HG03159 (cell line): ENCODE measurements at regions not wholly inside any gene's neighbourhood (a gene's known extent, or its start where the extent isn't known, plus 50 kb on each side); places are given as distances from the start of the nearest gene placed in this dataset.
"Not testable (repeated sequence)": the region's sequence is repeated elsewhere in the genome, so short reads cannot be mapped to it uniquely, and the experiment has no call there.

ENCODE experiments used
- ATAC-seq: cut with Tn5 transposase; IDR thresholded peaks from one replicate; pipeline ENCODE4 v1.9.1; 2021; ENCODE audit warnings: mild to moderate bottlenecking, moderate library complexity; ENCODE audit not compliant: unreplicated experiment

- ATAC-seq, result no peak
These were observed 87.7 kb downstream of the UTP18 start for GRCh38 chr17:51347851-51348584.

GRCh38 chr17:51351080-51351479 lies 90.7 kb downstream of the UTP18 start:
- ATAC-seq, result no peak

- ATAC-seq, result no peak
These were observed 91.5 kb downstream of the UTP18 start for GRCh38 chr17:51351890-51352289.

GRCh38 chr17:51352798-51353197 lies 92.5 kb downstream of the UTP18 start:
- no peak for ATAC-seq

- ATAC-seq, result no peak
These were observed 93.0 kb downstream of the UTP18 start for GRCh38 chr17:51353296-51353695.

- no peak for ATAC-seq
These were observed 94.6 kb downstream of the UTP18 start for GRCh38 chr17:51354936-51355335.

GRCh38 chr17:51355441-51356410 lies 95.4 kb downstream of the UTP18 start:
- ATAC-seq, result no peak

GRCh38 chr17:51359055-51359454 lies 98.7 kb downstream of the UTP18 start:
- ATAC-seq, result no peak

- no peak for ATAC-seq
These were observed 102.7 kb downstream of the UTP18 start for GRCh38 chr17:51362811-51363585.

- ATAC-seq, result no peak
These were observed 104.7 kb downstream of the UTP18 start for GRCh38 chr17:51365090-51365489.

- ATAC-seq, result no peak
These were observed 106.5 kb downstream of the UTP18 start for GRCh38 chr17:51366866-51367265.

- ATAC-seq, result not testable (repeated sequence)
These were observed 107.5 kb downstream of the UTP18 start for GRCh38 chr17:51367836-51368235.

- ATAC-seq, result no peak
These were observed 111.4 kb downstream of the UTP18 start for GRCh38 chr17:51371732-51372151.

- peak; percentile 88 for ATAC-seq
These were observed 112.1 kb downstream of the UTP18 start for GRCh38 chr17:51372345-51373004.

GRCh38 chr17:51373489-51374152 lies 113.3 kb downstream of the UTP18 start:
- no peak for ATAC-seq

GRCh38 chr17:51374209-51374608 lies 113.9 kb downstream of the UTP18 start:
- no peak for ATAC-seq

GRCh38 chr17:51375771-51376170 lies 115.4 kb downstream of the UTP18 start:
- ATAC-seq, result no peak

- ATAC-seq, result no peak
These were observed 116.4 kb downstream of the UTP18 start for GRCh38 chr17:51376739-51377138.

- ATAC-seq, result no peak
These were observed 120.9 kb downstream of the UTP18 start for GRCh38 chr17:51381262-51381661.

GRCh38 chr17:51385208-51385607 lies 124.9 kb downstream of the UTP18 start:
- no peak for ATAC-seq
